GM19438 (cell line): ENCODE measurements at regions not wholly inside any gene's neighbourhood (a gene's known extent, or its start where the extent isn't known, plus 50 kb on each side); places are given as distances from the start of the nearest gene placed in this dataset.
"Not testable (repeated sequence)": the region's sequence is repeated elsewhere in the genome, so short reads cannot be mapped to it uniquely, and the experiment has no call there.

Experiments
- ATAC-seq: cut with Tn5 transposase; IDR thresholded peaks from one replicate; pipeline ENCODE4 v1.9.1; 2021; ENCODE audit warnings: low read depth; ENCODE audit not compliant: unreplicated experiment

DNA sequence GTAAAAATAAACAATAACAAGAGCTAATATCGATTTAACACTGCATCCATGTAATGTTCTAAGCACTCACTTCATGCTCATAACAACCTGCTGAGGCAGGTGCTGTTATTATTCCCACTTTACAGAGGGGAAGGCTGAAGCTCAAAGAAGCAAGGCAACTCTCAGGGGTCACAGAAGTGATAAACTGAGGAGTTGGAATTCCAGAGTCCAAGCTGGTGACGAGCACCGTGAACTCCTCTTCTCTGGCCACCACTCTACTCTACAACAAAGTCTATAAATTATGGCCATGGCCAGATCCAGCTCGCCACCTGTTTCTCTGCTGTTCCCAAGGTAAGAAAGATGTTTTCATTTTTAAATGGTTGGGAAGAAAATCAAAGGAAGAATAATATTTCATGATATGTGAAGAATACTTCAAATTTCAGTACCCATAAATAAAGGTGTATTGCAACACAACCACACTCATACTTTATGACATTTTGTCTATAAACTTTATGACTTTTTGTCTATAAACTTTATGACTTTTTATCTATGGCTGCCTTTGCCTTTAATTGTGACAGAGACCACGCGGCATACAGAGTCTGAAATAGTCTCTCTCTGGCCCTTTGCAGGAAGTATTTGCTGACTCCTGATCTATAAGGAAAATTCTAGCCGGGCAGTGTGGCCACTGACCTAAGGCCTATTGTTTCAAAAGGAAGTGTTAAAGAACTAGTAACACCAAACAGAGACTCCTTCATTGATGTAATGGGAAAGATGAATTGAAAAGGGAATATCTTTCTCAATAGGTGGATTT, 113.2 kb upstream of the KCNG1 start:
- ATAC-seq: no peak

DNA sequence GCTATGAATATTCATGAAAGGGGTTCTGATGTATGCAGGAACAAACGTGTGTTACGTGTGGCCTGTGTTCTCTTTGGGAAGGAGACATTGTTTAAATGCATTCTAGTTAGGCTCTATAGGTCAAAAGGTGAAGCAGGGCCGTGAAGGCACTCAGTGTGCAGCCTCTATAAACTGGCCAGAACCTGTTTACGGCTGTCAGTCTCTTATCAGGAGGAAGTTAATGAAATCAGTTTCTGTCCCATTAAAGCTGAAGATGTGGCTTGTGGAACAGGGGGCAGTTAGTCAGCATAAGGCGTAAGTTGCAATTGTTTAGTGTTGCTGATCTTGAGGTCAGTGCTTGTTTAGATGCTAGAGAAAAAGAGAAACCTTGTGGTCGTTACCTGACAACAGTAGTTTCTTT, 111.5 kb upstream of the KCNG1 start:
- ATAC-seq: no peak

- no peak for ATAC-seq
These were observed 109.4 kb upstream of the KCNG1 start for GRCh38 chr20:51132279-51132678.

- no peak for ATAC-seq
These were observed 108.9 kb upstream of the KCNG1 start for GRCh38 chr20:51131811-51132210.

GRCh38 chr20:51129147-51129776, 106.4 kb upstream of the KCNG1 start:
- no peak for ATAC-seq

- ATAC-seq: no peak
These were observed 105.3 kb upstream of the KCNG1 start for GRCh38 chr20:51128198-51128597.

GRCh38 chr20:51127713-51128112, 104.8 kb upstream of the KCNG1 start:
- no peak for ATAC-seq

GRCh38 chr20:51126337-51126736, 103.4 kb upstream of the KCNG1 start:
- ATAC-seq: no peak

- ATAC-seq: no peak
These were observed 102.9 kb upstream of the KCNG1 start for GRCh38 chr20:51125780-51126179.

GRCh38 chr20:51125105-51125504, 102.2 kb upstream of the KCNG1 start:
- ATAC-seq: no peak

DNA sequence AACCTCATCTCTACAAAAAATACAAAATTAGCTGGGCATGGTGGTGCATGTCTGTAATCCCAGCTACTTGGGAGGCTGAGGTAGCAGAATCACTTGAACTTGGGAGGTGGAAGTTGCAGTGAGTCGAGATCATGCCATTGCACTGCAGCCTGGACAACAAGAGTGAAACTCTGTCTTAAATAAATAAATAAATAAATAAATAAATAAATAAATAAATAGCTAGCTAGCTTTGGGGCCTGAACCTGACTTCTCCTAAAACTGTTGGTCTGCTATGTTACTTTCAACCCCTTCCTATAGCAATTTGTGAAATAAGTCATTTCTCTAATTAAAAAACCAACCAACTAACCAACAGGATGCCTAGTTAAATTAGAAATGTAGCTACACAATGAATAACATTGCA, 101.0 kb upstream of the KCNG1 start:
- ATAC-seq: not testable (repeated sequence)

GRCh38 chr20:51122931-51123658, 100.2 kb upstream of the KCNG1 start:
- no peak for ATAC-seq

GRCh38 chr20:51121901-51122412, 99.0 kb upstream of the KCNG1 start:
- ATAC-seq: no peak

DNA sequence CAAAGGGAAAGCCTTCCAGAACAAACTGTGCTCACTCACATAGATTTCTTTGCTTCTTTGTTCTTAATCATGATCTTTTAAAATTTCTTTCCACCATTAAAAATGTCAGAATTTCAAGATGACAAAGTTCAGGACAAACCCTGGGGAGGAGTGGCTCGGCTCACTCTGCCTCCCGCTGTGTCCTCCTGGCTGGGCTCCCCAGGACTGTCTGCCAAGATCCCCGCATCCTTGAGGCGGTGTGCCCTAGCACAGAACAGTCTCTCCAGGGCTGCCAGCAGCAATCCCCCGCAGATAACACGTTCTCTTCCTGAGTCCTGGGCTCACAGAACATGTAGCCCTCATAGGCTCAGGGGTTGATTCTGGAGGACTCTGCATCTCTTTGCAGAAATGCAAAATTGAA, 98.4 kb upstream of the KCNG1 start:
- no peak for ATAC-seq

GRCh38 chr20:51120868-51121267, 98.0 kb upstream of the KCNG1 start:
- ATAC-seq: no peak

DNA sequence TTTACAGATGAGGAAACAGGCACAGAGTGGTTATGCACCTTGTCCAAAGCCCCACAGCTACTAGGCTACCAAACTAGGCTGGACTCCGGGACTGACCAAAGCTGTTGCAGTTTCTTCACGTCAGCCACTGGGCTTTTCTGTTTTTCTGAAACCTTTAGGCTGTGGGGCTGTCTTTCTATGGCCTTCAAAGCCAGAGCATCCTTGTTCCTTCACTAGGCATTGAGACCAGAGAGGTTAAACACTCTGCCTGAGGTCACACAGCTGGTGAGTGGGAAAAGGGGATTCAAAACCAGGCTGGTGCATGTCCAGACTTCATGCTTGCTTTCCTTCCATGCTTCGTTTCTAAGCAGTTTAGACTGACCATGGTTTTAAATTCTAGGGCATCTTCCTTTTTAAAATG, 97.5 kb upstream of the KCNG1 start:
- ATAC-seq: no peak

GRCh38 chr20:51119914-51120313, 97.0 kb upstream of the KCNG1 start:
- ATAC-seq: no peak

- ATAC-seq: no peak
These were observed 96.1 kb upstream of the KCNG1 start for GRCh38 chr20:51118985-51119527.

DNA sequence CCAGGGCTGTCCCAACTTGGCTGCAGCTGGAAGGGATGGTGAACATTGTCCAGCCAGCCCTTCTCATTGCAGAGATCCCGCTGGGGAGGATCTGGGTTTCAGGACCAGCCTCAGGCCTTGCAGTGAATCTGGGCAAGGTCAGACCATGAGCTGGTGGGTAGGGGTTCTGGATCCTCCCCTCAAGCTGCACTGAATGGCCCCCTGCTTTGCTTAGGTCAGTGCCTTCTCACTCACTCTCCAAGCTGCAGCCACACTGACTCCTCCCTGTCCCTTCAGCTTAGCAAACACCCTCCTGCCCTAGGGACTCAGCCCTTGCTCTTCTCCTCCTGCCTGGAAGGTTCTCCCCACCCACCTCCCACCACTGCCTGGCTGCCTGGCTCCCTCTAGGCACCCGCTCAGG, 95.3 kb upstream of the KCNG1 start:
- no peak for ATAC-seq

- no peak for ATAC-seq
These were observed 94.1 kb upstream of the KCNG1 start for GRCh38 chr20:51116765-51117686.
